Breast epithelium (tissue), 3 donors: ENCODE measurements at regions not wholly inside any gene's neighbourhood (a gene's known extent, or its start where the extent isn't known, plus 50 kb on each side); places are given as distances from the start of the nearest gene placed in this dataset.

Experiments
- CTCF ChIP-seq, 3 donors: fragments of 450-650 bp; IDR thresholded peaks; one replicate each; pipeline ENCODE4 v1.5.1; 2016 to 2017; ENCODE audit warnings: antibody characterized with exemption in 3 of 3, mild to moderate bottlenecking in 3 of 3, moderate library complexity in 3 of 3
- POLR2A ChIP-seq: fragments of 450-650 bp; IDR thresholded peaks from one replicate; pipeline ENCODE4 v1.6.1; 2016; ENCODE audit warnings: antibody characterized with exemption, mild to moderate bottlenecking, moderate library complexity
- POLR2AphosphoS5 ChIP-seq, 3 donors: sonication (generic); formaldehyde crosslinking; IDR thresholded peaks; one replicate each; pipeline ENCODE4 v1.6.1; 2017; ENCODE audit warnings: antibody characterized with exemption in 3 of 3

- TF ChIP-seq CTCF (IDR thresholded peaks at IDR 0.05) (no peak), POLR2A (no peak), POLR2AphosphoS5 (IDR thresholded peaks at IDR 0.05) (no peak)
Observed at GRCh38 chr4:154126276-154126675, 337.4 kb upstream of the SFRP2 start.
